GM23338 (cell line): ENCODE measurements at regions not wholly inside any gene's neighbourhood (a gene's known extent, or its start where the extent isn't known, plus 50 kb on each side); places are given as distances from the start of the nearest gene placed in this dataset.

Source experiments
- ATAC-seq: fragments of 200-7000 bp; cut with Tn5 transposase; 3 replicates; pipeline ENCODE4 v1.9.1; 2020
- DNase-seq: peaks from one replicate; pipeline ENCODE4 v3.0.0-alpha.2; 2015; ENCODE audit warnings: low spot score
- H2AFZ ChIP-seq: fragments of 200-600 bp; sonication (generic); 2 replicates; pipeline ENCODE4 v1.8.0; 2016; ENCODE audit warnings: antibody characterized with exemption, mild to moderate bottlenecking, moderate library complexity
- H3F3A ChIP-seq: fragments of 200-600 bp; sonication (generic); replicated peaks from 2 replicates; pipeline ENCODE4 v1.8.0; 2017; ENCODE audit warnings: antibody characterized with exemption, mixed run types, low read depth
- H3K27ac ChIP-seq: fragments of 200-600 bp; sonication (generic); 2 replicates; pipeline ENCODE4 v1.6.1; 2016; ENCODE audit warnings: low read depth
- H3K27me3 ChIP-seq: fragments of 200-600 bp; sonication (generic); 2 replicates; pipeline ENCODE4 v1.8.0; 2016; ENCODE audit warnings: mild to moderate bottlenecking, mixed run types, moderate library complexity; ENCODE audit not compliant: insufficient read depth
- H3K36me3 ChIP-seq: fragments of 200-600 bp; sonication (generic); 2 replicates; pipeline ENCODE4 v1.8.0; 2016; ENCODE audit warnings: mild to moderate bottlenecking; ENCODE audit not compliant: insufficient read depth
- H3K4me1 ChIP-seq: fragments of 200-600 bp; sonication (generic); 2 replicates; pipeline ENCODE4 v1.8.0; 2016; ENCODE audit warnings: mild to moderate bottlenecking, moderate library complexity; ENCODE audit not compliant: insufficient read depth
- H3K4me2 ChIP-seq: fragments of 200-600 bp; sonication (generic); 2 replicates; pipeline ENCODE4 v1.7.1; 2017; ENCODE audit warnings: mixed run types
- H3K4me3 ChIP-seq: fragments of 200-600 bp; sonication (generic); 2 replicates; pipeline ENCODE4 v1.6.1; 2016; ENCODE audit warnings: mixed run types
- H3K79me2 ChIP-seq: fragments of 200-600 bp; sonication (generic); replicated peaks from 2 replicates; pipeline ENCODE4 v1.8.0; 2017; ENCODE audit warnings: mild to moderate bottlenecking; ENCODE audit not compliant: insufficient read depth
- H3K9me2 ChIP-seq: fragments of 200-600 bp; sonication (generic); 2 replicates; pipeline ENCODE4 v1.8.0; 2017; ENCODE audit not compliant: insufficient read depth
- H4K20me1 ChIP-seq: fragments of 200-600 bp; sonication (generic); replicated peaks from 2 replicates; pipeline ENCODE4 v1.8.0; 2017; ENCODE audit warnings: mild to moderate bottlenecking; ENCODE audit not compliant: insufficient read depth
- H3K27ac Mint-ChIP-seq: 2 replicates; pipeline ENCODE4 v1.8.0; 2020; ENCODE audit warnings: inconsistent platforms, mild to moderate bottlenecking, moderate library complexity, mixed read lengths
- H3K27me3 Mint-ChIP-seq: 3 replicates; pipeline ENCODE4 v1.8.0; 2022; ENCODE audit warnings: low read depth, mild to moderate bottlenecking, moderate library complexity, mixed read lengths, inconsistent platforms; ENCODE audit not compliant: insufficient read depth, poor library complexity
- H3K36me3 Mint-ChIP-seq: 3 replicates; pipeline ENCODE4 v1.8.0; 2021; ENCODE audit warnings: low read depth, mild to moderate bottlenecking, inconsistent platforms, moderate library complexity, mixed read lengths
- H3K4me1 Mint-ChIP-seq: 3 replicates; pipeline ENCODE4 v1.8.0; 2020; ENCODE audit warnings: mild to moderate bottlenecking, inconsistent platforms, mixed read lengths
- H3K4me3 Mint-ChIP-seq: 3 replicates; pipeline ENCODE4 v1.8.0; 2021; ENCODE audit warnings: moderate library complexity, mild to moderate bottlenecking, inconsistent platforms, mixed read lengths
- H3K9me3 Mint-ChIP-seq: 3 replicates; pipeline ENCODE4 v1.8.0; 2020; ENCODE audit warnings: moderate library complexity, mild to moderate bottlenecking, inconsistent platforms, mixed read lengths
- CREB1 ChIP-seq: fragments of 250-450 bp; sonication (Bioruptor Pico); IDR thresholded peaks from 2 replicates; pipeline ENCODE4 v1.5.0; 2020; ENCODE audit warnings: low read depth, mild to moderate bottlenecking, moderate library complexity
- CTCF ChIP-seq, 2 experiments: fragments of 200-600 bp in 1 of 2; sonication (generic) in 1 of 2; conservative IDR thresholded peaks; 2 replicates each; pipeline versions ENCODE4 v1.5.1 to v1.6.1; 2016 to 2017; ENCODE audit warnings: antibody characterized with exemption in 2 of 2, low read depth in 2 of 2, mild to moderate bottlenecking in 2 of 2, moderate library complexity in 1 of 2
- EZH2 ChIP-seq: fragments of 200-600 bp; sonication (generic); IDR thresholded peaks from one replicate; pipeline ENCODE4 v1.8.0; 2017; ENCODE audit warnings: antibody characterized with exemption, mild to moderate bottlenecking, low read depth; ENCODE audit not compliant: unreplicated experiment
- EZH2phosphoT487 ChIP-seq: fragments of 200-600 bp; sonication (generic); IDR thresholded peaks from one replicate; pipeline ENCODE4 v1.8.1; 2018; ENCODE audit warnings: antibody characterized with exemption; ENCODE audit not compliant: unreplicated experiment
- JUNB ChIP-seq: IDR thresholded peaks from one replicate; pipeline ENCODE4 v1.6.1; 2016; ENCODE audit warnings: antibody characterized with exemption; ENCODE audit not compliant: unreplicated experiment
- NANOG ChIP-seq: IDR thresholded peaks from 2 replicates; pipeline ENCODE4 v1.6.1; 2016; ENCODE audit warnings: antibody characterized with exemption, borderline replicate concordance
- POLR2AphosphoS5 ChIP-seq: IDR thresholded peaks from 2 replicates; pipeline ENCODE4 v1.6.1; 2016; ENCODE audit warnings: antibody characterized with exemption, low read depth
- STAT1 ChIP-seq: IDR thresholded peaks from one replicate; pipeline ENCODE4 v1.6.1; 2016; ENCODE audit warnings: antibody characterized with exemption; ENCODE audit not compliant: unreplicated experiment
- ZNF114 ChIP-seq: fragments of 250-450 bp; sonication (Bioruptor Pico); IDR thresholded peaks from 2 replicates; pipeline ENCODE4 v1.5.0; 2020; ENCODE audit warnings: mild to moderate bottlenecking, moderate library complexity
- ZNF331 ChIP-seq: fragments of 250-450 bp; sonication (Bioruptor Pico); IDR thresholded peaks from 2 replicates; pipeline ENCODE4 v1.5.0; 2020; ENCODE audit warnings: low read depth, mild to moderate bottlenecking, moderate library complexity
- ZNF462 ChIP-seq: fragments of 250-450 bp; sonication (Bioruptor Pico); IDR thresholded peaks from 2 replicates; pipeline ENCODE4 v1.5.0; 2020; ENCODE audit warnings: mild to moderate bottlenecking, moderate library complexity
- TF ChIP-seq, protein P1 (sequence below): IDR thresholded peaks from one replicate; pipeline ENCODE4 v1.6.1; 2018; ENCODE audit warnings: antibody characterized with exemption; ENCODE audit not compliant: unreplicated experiment
- TF ChIP-seq, protein P2 (sequence below): IDR thresholded peaks from 2 replicates; pipeline ENCODE4 v1.6.1; 2016; ENCODE audit warnings: antibody characterized with exemption

DNA sequence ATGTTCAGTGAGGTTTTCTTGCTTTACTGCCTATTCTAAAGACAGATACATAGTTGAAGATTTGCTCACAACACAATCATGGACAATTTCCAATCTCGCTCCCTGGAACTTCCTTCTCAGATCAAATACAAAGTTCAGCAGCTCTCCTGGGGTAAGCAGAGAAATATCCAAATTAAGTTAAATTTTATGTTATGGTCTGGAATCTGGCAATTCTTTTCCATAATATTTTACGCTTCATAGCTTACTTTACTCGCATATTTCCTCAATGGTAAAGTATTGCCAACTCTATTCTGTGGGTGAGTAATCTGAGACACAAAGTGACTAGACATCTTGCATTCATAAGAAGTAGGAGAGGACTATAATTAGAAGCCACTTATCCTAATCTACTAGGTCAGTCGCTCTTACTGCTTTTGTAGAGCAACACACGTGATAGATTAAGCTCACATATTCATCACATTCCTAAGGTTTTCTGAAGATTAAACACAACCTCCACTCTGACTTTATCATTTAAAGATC is 529.4 kb downstream of the CCDC85A start:
- Histone ChIP-seq H2AFZ (no peak overlapping the region), H3K79me2 (no peaks in the 10 kb centered on the region), H4K20me1 (no peaks in the 10 kb centered on the region), H3F3A (no peaks in the 10 kb centered on the region), H3K27ac (no peak overlapping the region), H3K9me2 (no peaks in the 10 kb centered on the region), H3K4me1 (no peaks in the 10 kb centered on the region), H3K27me3 (no peaks in the 10 kb centered on the region), H3K36me3 (no peaks in the 10 kb centered on the region), H3K4me2 (no peak overlapping the region), H3K4me3 (no peak overlapping the region)
- H3K27me3 Mint-ChIP-seq, result no peaks in the 10 kb centered on the region
- DNase-seq (no peak), ATAC-seq (no peak)
- no peaks in the 10 kb centered on the region for H3K36me3 Mint-ChIP-seq
- H3K4me1 Mint-ChIP-seq, result no peaks in the 10 kb centered on the region
- no peak overlapping the region for H3K27ac Mint-ChIP-seq
- H3K4me3 Mint-ChIP-seq, result no peak overlapping the region
- H3K9me3 Mint-ChIP-seq, result peaks cover 3% of the 10 kb centered on the region; the same call in 2 of the 3 replicates
- TF ChIP-seq, protein P1, sequence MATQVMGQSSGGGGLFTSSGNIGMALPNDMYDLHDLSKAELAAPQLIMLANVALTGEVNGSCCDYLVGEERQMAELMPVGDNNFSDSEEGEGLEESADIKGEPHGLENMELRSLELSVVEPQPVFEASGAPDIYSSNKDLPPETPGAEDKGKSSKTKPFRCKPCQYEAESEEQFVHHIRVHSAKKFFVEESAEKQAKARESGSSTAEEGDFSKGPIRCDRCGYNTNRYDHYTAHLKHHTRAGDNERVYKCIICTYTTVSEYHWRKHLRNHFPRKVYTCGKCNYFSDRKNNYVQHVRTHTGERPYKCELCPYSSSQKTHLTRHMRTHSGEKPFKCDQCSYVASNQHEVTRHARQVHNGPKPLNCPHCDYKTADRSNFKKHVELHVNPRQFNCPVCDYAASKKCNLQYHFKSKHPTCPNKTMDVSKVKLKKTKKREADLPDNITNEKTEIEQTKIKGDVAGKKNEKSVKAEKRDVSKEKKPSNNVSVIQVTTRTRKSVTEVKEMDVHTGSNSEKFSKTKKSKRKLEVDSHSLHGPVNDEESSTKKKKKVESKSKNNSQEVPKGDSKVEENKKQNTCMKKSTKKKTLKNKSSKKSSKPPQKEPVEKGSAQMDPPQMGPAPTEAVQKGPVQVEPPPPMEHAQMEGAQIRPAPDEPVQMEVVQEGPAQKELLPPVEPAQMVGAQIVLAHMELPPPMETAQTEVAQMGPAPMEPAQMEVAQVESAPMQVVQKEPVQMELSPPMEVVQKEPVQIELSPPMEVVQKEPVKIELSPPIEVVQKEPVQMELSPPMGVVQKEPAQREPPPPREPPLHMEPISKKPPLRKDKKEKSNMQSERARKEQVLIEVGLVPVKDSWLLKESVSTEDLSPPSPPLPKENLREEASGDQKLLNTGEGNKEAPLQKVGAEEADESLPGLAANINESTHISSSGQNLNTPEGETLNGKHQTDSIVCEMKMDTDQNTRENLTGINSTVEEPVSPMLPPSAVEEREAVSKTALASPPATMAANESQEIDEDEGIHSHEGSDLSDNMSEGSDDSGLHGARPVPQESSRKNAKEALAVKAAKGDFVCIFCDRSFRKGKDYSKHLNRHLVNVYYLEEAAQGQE, result no peak
- TF ChIP-seq ZNF462 (no peak), CREB1 (no peak), STAT1 (no peak), ZNF331 (no peak), EZH2phosphoT487 (no peak), JUNB (no peak), EZH2 (no peak), POLR2AphosphoS5 (no peak), NANOG (no peak), ZNF114 (CRISPR knock-in tag) (no peak), CTCF (conservative IDR thresholded peaks at IDR 0.05; ENCODE audit: low read depth in 2 of 2) (no peak)
- TF ChIP-seq, protein P2, sequence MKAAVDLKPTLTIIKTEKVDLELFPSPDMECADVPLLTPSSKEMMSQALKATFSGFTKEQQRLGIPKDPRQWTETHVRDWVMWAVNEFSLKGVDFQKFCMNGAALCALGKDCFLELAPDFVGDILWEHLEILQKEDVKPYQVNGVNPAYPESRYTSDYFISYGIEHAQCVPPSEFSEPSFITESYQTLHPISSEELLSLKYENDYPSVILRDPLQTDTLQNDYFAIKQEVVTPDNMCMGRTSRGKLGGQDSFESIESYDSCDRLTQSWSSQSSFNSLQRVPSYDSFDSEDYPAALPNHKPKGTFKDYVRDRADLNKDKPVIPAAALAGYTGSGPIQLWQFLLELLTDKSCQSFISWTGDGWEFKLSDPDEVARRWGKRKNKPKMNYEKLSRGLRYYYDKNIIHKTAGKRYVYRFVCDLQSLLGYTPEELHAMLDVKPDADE, result no peak
